ENCODE measurements at regions not wholly inside any gene's neighbourhood (a gene's known extent, or its start where the extent isn't known, plus 50 kb on each side); places are given as distances from the start of the nearest gene placed in this dataset.
"Not testable (repeated sequence)": the region's sequence is repeated elsewhere in the genome, so short reads cannot be mapped to it uniquely, and the experiment has no call there.

DNA sequence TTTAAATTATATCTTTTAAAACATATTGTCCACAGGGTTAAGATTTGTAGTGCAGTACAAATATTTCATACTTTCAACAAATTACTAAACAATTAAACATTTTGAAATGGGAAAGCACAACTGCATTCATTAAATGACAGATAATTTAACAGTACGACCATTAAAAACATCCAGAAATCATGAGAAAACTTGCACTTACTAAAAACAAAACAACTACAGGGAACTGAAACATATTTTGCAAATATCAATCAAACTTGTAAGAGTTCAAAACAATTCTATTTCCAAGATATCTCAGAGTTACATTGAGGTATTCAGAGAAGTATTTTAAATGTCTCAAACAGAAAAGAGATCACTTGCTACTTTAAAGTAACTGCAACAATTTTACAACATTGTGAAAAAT, 478.5 kb upstream of the PCDH10 start:
- TF ChIP-seq, protein P1, sequence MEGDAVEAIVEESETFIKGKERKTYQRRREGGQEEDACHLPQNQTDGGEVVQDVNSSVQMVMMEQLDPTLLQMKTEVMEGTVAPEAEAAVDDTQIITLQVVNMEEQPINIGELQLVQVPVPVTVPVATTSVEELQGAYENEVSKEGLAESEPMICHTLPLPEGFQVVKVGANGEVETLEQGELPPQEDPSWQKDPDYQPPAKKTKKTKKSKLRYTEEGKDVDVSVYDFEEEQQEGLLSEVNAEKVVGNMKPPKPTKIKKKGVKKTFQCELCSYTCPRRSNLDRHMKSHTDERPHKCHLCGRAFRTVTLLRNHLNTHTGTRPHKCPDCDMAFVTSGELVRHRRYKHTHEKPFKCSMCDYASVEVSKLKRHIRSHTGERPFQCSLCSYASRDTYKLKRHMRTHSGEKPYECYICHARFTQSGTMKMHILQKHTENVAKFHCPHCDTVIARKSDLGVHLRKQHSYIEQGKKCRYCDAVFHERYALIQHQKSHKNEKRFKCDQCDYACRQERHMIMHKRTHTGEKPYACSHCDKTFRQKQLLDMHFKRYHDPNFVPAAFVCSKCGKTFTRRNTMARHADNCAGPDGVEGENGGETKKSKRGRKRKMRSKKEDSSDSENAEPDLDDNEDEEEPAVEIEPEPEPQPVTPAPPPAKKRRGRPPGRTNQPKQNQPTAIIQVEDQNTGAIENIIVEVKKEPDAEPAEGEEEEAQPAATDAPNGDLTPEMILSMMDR (IDR thresholded peaks at IDR 0.05): no peak

DNA sequence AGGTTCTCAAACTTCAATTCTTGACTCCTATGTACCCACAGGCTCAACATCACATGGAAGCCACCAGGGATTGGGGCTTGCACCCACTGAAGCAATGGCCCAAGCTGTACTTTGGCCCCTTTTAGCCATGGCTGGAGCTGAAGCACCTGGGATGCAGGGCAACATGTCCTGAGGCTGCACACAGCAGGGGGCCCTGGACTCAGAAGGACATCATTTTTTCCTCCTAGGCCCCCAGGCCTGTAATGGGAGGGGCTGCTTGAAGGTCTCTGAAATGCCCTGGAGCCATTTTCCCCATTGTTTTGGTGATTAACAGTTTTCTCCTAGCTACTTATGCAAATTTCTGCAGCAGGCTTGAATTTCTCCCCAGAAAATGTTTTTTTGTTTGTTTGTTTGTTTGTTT, 465.1 kb upstream of the PCDH10 start:
- H3K4me3 ChIP-seq: no peak overlapping the region
- TF ChIP-seq, protein P1 (IDR thresholded peaks at IDR 0.05): no peak
- no peak overlapping the region for H3K27ac ChIP-seq
- DNase-seq (ENCODE audit: low spot score): no peak

More for the DNA sequence above, 478.5 kb upstream of the PCDH10 start:
- no peak for DNase-seq (ENCODE audit: low spot score)
- Histone ChIP-seq H3K27ac (no peak overlapping the region), H3K4me3 (no peak overlapping the region)

DNA sequence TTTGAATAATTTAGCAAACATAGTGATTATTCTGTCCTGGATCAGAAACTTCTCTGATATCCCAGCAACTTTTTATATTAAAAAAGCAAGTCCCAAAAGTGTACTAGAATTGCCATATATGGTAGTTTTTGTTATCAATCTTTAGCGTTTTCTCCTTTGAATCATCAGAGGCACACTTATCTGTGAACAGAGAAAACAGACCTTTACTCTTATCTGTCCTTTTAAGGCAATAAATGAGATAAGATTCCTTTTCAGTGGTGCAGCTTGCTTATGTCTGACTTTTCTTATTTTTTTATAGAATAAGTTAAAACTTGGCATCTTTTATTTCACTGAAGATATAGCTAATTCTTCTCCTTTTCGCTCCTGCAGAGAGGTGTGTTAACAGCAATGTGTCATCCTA, 458.1 kb upstream of the PCDH10 start:
- TF ChIP-seq, protein P1 (IDR thresholded peaks at IDR 0.05): no peak
- Histone ChIP-seq H3K27ac (no peak overlapping the region), H3K4me3 (no peak overlapping the region)
- no peak for DNase-seq (ENCODE audit: low spot score)

DNA sequence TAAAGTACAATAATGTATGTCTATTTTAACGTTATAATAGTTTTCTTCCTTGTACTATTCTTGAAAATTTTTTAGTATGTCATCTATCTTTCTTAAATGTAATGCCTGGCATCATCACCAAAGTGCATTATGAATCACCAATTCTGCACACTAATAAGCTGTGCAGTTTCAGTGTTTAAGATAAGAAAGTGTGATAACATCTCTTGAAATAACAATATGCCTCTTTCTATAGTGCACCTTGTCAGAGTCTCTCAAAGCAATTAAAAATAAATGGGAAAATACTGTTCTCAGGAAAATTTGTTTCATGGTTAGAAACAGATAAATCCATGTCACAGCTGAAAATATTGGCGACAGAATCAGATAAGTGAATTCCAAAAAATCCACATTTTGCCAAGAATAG, 457.4 kb upstream of the PCDH10 start:
- Histone ChIP-seq H3K27ac (no peak overlapping the region), H3K4me3 (no peak overlapping the region)
- TF ChIP-seq, protein P1 (IDR thresholded peaks at IDR 0.05): no peak
- DNase-seq (ENCODE audit: low spot score): no peak

DNA sequence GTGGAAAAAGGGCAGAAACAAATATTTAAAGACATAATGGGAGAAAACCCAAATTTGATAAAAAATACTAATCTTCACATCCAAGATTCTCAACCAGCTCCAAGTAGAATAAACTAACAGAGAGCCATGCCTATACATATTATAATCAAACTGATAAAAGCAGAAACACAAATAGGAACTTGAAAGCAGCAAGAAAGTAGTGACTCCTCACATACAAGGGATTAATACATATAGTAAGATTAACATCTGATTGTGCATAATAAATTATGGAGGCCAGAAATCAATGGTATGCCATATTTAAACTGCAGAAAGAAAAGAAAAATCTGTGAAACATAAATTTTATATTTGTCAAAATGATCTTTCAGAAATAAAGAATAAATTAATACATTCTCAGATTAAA, 454.3 kb upstream of the PCDH10 start:
- DNase-seq (ENCODE audit: low spot score): no peak
- H3K27ac ChIP-seq: no peak overlapping the region
- H3K4me3 ChIP-seq: no peak overlapping the region
- TF ChIP-seq, protein P1 (IDR thresholded peaks at IDR 0.05): no peak

DNA sequence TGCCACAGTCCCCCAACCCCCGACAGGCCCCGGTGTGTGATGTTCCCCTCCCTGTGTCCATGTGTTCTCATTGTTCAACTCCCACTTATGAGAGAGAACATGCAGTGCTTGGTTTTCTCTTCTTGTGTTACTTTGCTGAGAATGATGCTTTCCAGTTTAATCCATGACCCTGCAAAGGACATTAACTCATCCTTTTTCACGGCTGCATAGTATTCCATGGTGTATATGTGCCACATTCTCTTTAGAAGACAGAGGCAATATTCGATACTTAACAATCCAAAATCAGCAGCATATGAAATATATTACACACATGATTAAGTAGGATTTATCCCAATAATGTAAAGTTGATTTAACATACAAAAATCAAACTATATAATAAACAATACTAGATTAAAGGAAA, 451.6 kb upstream of the PCDH10 start:
- H3K4me3 ChIP-seq; DNase-seq (ENCODE audit: low spot score); H3K27ac ChIP-seq: not testable (repeated sequence)

DNA sequence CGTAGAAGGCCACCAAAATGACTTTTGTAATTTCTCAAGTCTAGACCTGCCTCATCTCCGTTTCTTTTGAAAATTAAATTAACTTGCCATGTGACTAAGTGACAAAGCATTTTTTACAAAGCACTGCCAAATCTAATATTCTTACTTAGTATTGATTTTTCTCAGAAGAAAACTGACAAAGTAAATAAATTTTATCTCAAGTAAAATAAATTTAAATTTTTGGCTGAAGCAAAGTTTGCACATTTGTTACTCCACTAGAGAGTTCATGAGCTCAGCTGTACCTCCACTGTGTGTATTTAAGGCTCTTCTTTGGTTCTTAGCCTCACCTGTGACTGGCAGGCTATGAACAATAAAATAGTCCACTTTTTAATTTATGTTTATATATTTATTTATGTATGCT, 441.1 kb upstream of the PCDH10 start:
- DNase-seq (ENCODE audit: low spot score): no peak
- TF ChIP-seq, protein P1 (IDR thresholded peaks at IDR 0.05): no peak
- H3K4me3 ChIP-seq: no peak overlapping the region
- no peak overlapping the region for H3K27ac ChIP-seq

DNA sequence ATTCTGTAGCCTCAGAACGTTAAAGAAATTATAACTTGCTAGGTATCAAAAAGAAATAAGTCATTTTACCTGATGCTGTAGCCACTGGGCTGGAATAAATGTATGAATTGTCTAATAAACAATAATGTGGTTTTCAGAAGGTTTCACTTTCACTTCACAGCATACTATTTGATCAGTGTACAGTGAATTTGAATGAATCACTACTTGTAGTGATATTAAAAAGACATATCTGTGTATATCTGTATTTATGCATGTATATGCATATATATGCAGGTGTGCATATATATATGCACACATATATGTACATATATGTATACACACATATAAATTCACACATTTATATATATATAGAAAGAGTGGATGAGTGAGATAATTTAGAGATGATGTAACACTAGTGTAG, 440.0 kb upstream of the PCDH10 start:
- TF ChIP-seq, protein P1 (IDR thresholded peaks at IDR 0.05): no peak
- DNase-seq (ENCODE audit: low spot score): no peak
- H3K4me3 ChIP-seq: no peak overlapping the region

More for the DNA sequence above, 440.0 kb upstream of the PCDH10 start:
- no peak overlapping the region for H3K27ac ChIP-seq

All from coronary artery (tissue), 2 donors.